ENCODE measurements at regions not wholly inside any gene's neighbourhood (a gene's known extent, or its start where the extent isn't known, plus 50 kb on each side); places are given as distances from the start of the nearest gene placed in this dataset.

- Histone ChIP-seq H3K27me3 (ENCODE audit: low read length) (no peaks in the 10 kb centered on the region), H3K9me2 (replicated peaks; ENCODE audit: insufficient read depth, low read length) (no peaks in the 10 kb centered on the region), H2AFZ (ENCODE audit: low read depth, low read length, severe bottlenecking) (no peak overlapping the region), H3K27ac (ENCODE audit: low read depth, low read length) (no peak overlapping the region), H3K79me2 (ENCODE audit: insufficient read depth, low read length) (no peaks in the 10 kb centered on the region), H3K9me3 (ENCODE audit: insufficient read depth, low read length) (no peaks in the 10 kb centered on the region), H4K20me1 (ENCODE audit: low read depth, low read length) (no peaks in the 10 kb centered on the region), H3K9ac (ENCODE audit: low read length) (no peak overlapping the region), H3F3A (ENCODE audit: insufficient read depth) (no peaks in the 10 kb centered on the region), H3K4me2 (ENCODE audit: low read depth, low read length, poor library complexity, severe bottlenecking) (no peak overlapping the region), H3K36me3 (ENCODE audit: low read length) (no peaks in the 10 kb centered on the region), H3K4me3 (ENCODE audit: insufficient read depth, low read length, poor library complexity, severe bottlenecking) (no peak overlapping the region)
- TF ChIP-seq, protein P1, sequence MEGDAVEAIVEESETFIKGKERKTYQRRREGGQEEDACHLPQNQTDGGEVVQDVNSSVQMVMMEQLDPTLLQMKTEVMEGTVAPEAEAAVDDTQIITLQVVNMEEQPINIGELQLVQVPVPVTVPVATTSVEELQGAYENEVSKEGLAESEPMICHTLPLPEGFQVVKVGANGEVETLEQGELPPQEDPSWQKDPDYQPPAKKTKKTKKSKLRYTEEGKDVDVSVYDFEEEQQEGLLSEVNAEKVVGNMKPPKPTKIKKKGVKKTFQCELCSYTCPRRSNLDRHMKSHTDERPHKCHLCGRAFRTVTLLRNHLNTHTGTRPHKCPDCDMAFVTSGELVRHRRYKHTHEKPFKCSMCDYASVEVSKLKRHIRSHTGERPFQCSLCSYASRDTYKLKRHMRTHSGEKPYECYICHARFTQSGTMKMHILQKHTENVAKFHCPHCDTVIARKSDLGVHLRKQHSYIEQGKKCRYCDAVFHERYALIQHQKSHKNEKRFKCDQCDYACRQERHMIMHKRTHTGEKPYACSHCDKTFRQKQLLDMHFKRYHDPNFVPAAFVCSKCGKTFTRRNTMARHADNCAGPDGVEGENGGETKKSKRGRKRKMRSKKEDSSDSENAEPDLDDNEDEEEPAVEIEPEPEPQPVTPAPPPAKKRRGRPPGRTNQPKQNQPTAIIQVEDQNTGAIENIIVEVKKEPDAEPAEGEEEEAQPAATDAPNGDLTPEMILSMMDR (IDR thresholded peaks at IDR 0.05; ENCODE audit: insufficient read depth, low read length, poor library complexity, severe bottlenecking), result no peak
- TF ChIP-seq EZH2phosphoT487 (conservative IDR thresholded peaks at IDR 0.05; ENCODE audit: low read length), result no peak
Measured at GRCh38 chrX:30489323-30489722, 88.2 kb downstream of the TASL start.

GRCh38 chrX:30488092-30488491 is 89.5 kb downstream of the TASL start:
- no peaks in the 10 kb centered on the region for H4K20me1 ChIP-seq (ENCODE audit: low read depth, low read length)
- no peak overlapping the region for H3K4me2 ChIP-seq (ENCODE audit: low read depth, low read length, poor library complexity, severe bottlenecking)
- H3K36me3 ChIP-seq (ENCODE audit: low read length), result no peaks in the 10 kb centered on the region
- no peaks in the 10 kb centered on the region for H3K9me3 ChIP-seq (ENCODE audit: insufficient read depth, low read length)
- H3K79me2 ChIP-seq (ENCODE audit: insufficient read depth, low read length), result no peaks in the 10 kb centered on the region
- no peaks in the 10 kb centered on the region for H3F3A ChIP-seq (ENCODE audit: insufficient read depth)
- no peaks in the 10 kb centered on the region for H3K27me3 ChIP-seq (ENCODE audit: low read length)
- H3K9me2 ChIP-seq (replicated peaks; ENCODE audit: insufficient read depth, low read length), result no peaks in the 10 kb centered on the region
- TF ChIP-seq, protein P1 (IDR thresholded peaks at IDR 0.05; ENCODE audit: insufficient read depth, low read length, poor library complexity, severe bottlenecking), result no peak
- TF ChIP-seq EZH2phosphoT487 (conservative IDR thresholded peaks at IDR 0.05; ENCODE audit: low read length), result no peak
- H3K9ac ChIP-seq (ENCODE audit: low read length), result no peak overlapping the region
- no peak overlapping the region for H3K27ac ChIP-seq (ENCODE audit: low read depth, low read length)
- no peak overlapping the region for H2AFZ ChIP-seq (ENCODE audit: low read depth, low read length, severe bottlenecking)
- no peak overlapping the region for H3K4me3 ChIP-seq (ENCODE audit: insufficient read depth, low read length, poor library complexity, severe bottlenecking)

- Histone ChIP-seq H4K20me1 (ENCODE audit: low read depth, low read length) (no peaks in the 10 kb centered on the region), H3K27ac (ENCODE audit: low read depth, low read length) (no peak overlapping the region), H3K36me3 (ENCODE audit: low read length) (no peaks in the 10 kb centered on the region), H3K4me3 (ENCODE audit: insufficient read depth, low read length, poor library complexity, severe bottlenecking) (no peak overlapping the region), H3K4me2 (ENCODE audit: low read depth, low read length, poor library complexity, severe bottlenecking) (no peak overlapping the region), H2AFZ (ENCODE audit: low read depth, low read length, severe bottlenecking) (no peak overlapping the region), H3F3A (ENCODE audit: insufficient read depth) (no peaks in the 10 kb centered on the region), H3K9ac (ENCODE audit: low read length) (no peak overlapping the region), H3K79me2 (ENCODE audit: insufficient read depth, low read length) (no peaks in the 10 kb centered on the region), H3K9me3 (ENCODE audit: insufficient read depth, low read length) (no peaks in the 10 kb centered on the region), H3K27me3 (ENCODE audit: low read length) (no peaks in the 10 kb centered on the region), H3K9me2 (replicated peaks; ENCODE audit: insufficient read depth, low read length) (no peaks in the 10 kb centered on the region)
- TF ChIP-seq, protein P1 (IDR thresholded peaks at IDR 0.05; ENCODE audit: insufficient read depth, low read length, poor library complexity, severe bottlenecking), result no peak
- no peak for TF ChIP-seq EZH2phosphoT487 (conservative IDR thresholded peaks at IDR 0.05; ENCODE audit: low read length)
Measured at GRCh38 chrX:30483996-30484395, 93.6 kb downstream of the TASL start.
